Right lung (tissue), 2 donors: ENCODE measurements at regions not wholly inside any gene's neighbourhood (a gene's known extent, or its start where the extent isn't known, plus 50 kb on each side); places are given as distances from the start of the nearest gene placed in this dataset.
"Not testable (repeated sequence)": the region's sequence is repeated elsewhere in the genome, so short reads cannot be mapped to it uniquely, and the experiment has no call there.

Experiments
- DNase-seq, 2 donors: peaks; one replicate each; pipeline ENCODE4 v3.0.0-alpha.2; 2013

DNA sequence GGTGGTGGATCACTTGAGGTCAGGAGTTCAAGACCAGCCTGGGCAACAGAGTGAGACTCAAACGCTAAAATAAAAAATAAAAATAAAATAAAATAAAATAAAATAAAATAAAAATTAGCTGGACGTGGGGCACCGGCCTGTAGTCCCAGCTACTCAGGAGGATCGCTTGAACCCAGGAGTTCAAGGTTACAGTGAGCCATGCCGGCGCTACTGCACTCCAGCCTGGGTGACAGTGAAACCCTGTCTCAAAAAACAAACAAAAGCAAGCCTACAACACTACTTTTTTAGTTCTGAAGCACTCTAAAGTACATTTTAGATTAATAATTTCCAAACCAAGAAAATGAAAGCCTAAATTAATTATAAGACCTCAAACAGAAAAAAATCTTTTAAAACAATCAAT lies 56.2 kb upstream of the ZSCAN2 start:
- DNase-seq = not testable (repeated sequence)

GRCh38 chr15:84547150-84547549 lies 53.7 kb upstream of the ZSCAN2 start:
- not testable (repeated sequence) for DNase-seq

GRCh38 chr15:84550503-84550902 lies 50.3 kb upstream of the ZSCAN2 start:
- not testable (repeated sequence) for DNase-seq
